ENCODE measurements at regions not wholly inside any gene's neighbourhood (a gene's known extent, or its start where the extent isn't known, plus 50 kb on each side); places are given as distances from the start of the nearest gene placed in this dataset.
"Not testable (repeated sequence)": the region's sequence is repeated elsewhere in the genome, so short reads cannot be mapped to it uniquely, and the experiment has no call there.

DNA sequence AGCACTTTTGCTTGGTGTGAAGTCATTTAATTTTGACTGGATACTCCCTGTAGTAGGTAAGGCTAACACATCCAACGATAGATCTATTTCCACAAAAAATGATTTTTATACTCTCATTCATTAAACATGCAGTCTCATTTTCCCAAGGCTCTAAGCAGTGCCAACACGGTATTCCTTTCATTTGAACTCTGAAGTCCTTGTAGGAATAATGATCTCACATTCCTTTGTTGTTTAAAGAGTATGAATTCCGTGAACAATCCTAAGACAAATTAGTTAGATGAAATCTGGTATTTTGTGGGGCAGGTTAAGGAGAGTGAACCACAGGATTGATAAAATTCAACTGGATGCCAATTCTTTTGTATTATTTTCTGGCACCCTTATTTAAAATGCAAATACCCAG is 66.6 kb downstream of the LACC1 start:
- Histone ChIP-seq H3K27ac (ENCODE audit: low read depth in 1 of 2, low read length in 2 of 2) (no peak overlapping the region), H3K27me3 (ENCODE audit: control insufficient read depth in 1 of 2, insufficient read depth in 2 of 2, low read length in 1 of 2) (no peaks in the 10 kb centered on the region), H3K4me3 (ENCODE audit: low read length in 2 of 2) (no peak overlapping the region), H3K9me3 (ENCODE audit: control insufficient read depth, low read length) (peaks cover 1% of the 10 kb centered on the region), H3K4me1 (ENCODE audit: control insufficient read depth in 1 of 2, insufficient read depth in 2 of 2, low read length in 2 of 2) (no peaks in the 10 kb centered on the region), H3K36me3 (ENCODE audit: control insufficient read depth in 1 of 2, insufficient read depth in 2 of 2, low read length in 1 of 2) (no peaks in the 10 kb centered on the region)
- ATAC-seq (ENCODE audit: low FRiP score): no peak
- WGBS, 2 donors: 67 to 70% methylated on average over 3 of the region's 3 CpGs
- DNase-seq: no peak
- intact Hi-C loops (cut with DNase I): no loop called here

GRCh38 chr13:43947897-43948458 is 68.3 kb downstream of the LACC1 start:
- peaks cover 1% of the 10 kb centered on the region for H3K9me3 ChIP-seq (ENCODE audit: control insufficient read depth, low read length)
- WGBS, 2 donors: 86 to 87% methylated on average over 3 of the region's 3 CpGs
- no peak for DNase-seq
- intact Hi-C loops (cut with DNase I): no loop called here
- no peaks in the 10 kb centered on the region for H3K4me1 ChIP-seq (ENCODE audit: control insufficient read depth in 1 of 2, insufficient read depth in 2 of 2, low read length in 2 of 2)
- ATAC-seq (ENCODE audit: low FRiP score): no peak
- no peaks in the 10 kb centered on the region for H3K36me3 ChIP-seq (ENCODE audit: control insufficient read depth in 1 of 2, insufficient read depth in 2 of 2, low read length in 1 of 2)
- no peaks in the 10 kb centered on the region for H3K27me3 ChIP-seq (ENCODE audit: control insufficient read depth in 1 of 2, insufficient read depth in 2 of 2, low read length in 1 of 2)
- H3K27ac ChIP-seq (ENCODE audit: low read depth in 1 of 2, low read length in 2 of 2): no peak overlapping the region
- no peak overlapping the region for H3K4me3 ChIP-seq (ENCODE audit: low read length in 2 of 2)

DNA sequence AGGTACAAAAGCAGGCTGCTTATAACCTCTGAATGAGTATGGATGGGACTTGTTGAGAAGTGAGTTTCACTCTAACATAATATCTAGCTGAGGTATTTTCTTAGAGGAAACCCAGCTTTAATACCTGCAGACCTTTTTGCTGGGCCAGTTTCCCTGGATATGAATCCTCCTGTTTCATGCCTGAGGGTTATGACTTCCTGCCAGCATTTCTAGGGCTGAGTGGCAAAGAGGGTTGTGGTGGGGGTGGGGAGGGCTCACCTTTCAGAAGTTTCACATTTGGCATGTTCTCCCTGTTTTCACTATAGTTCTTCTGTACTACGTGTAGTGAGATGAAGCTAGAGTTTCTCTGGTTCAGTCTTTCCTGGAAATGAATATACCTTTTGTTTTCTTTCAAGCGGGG is 73.7 kb downstream of the LACC1 start:
- no peak overlapping the region for H3K27ac ChIP-seq (ENCODE audit: low read depth in 1 of 2, low read length in 2 of 2)

DNA sequence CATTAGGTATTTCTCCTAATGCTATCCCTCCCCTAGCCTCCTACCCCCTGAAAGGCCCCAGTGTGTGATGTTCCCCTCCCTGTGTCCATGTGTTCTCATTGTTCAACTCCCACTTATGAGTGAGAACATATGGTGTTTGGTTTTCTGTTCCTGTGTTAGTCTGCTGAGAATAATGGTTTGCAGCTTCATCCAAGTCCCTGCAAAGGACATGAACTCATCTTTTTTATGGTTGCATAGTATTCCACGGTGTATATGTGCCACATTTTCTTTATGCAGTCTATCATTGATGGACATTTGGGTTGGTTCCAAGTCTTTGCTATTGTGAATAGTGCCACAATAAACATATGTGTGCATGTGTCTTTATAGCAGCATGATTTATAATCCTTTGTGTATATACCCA is 77.3 kb downstream of the LACC1 start:
- H3K9me3 ChIP-seq (ENCODE audit: control insufficient read depth, low read length); ATAC-seq (ENCODE audit: low FRiP score); H3K36me3 ChIP-seq (ENCODE audit: control insufficient read depth in 1 of 2, insufficient read depth in 2 of 2, low read length in 1 of 2); H3K4me1 ChIP-seq (ENCODE audit: control insufficient read depth in 1 of 2, insufficient read depth in 2 of 2, low read length in 2 of 2); H3K27ac ChIP-seq (ENCODE audit: low read depth in 1 of 2, low read length in 2 of 2); DNase-seq; H3K27me3 ChIP-seq (ENCODE audit: control insufficient read depth in 1 of 2, insufficient read depth in 2 of 2, low read length in 1 of 2); H3K4me3 ChIP-seq (ENCODE audit: low read length in 2 of 2); intact Hi-C loops (cut with DNase I): not testable (repeated sequence)
- WGBS, 2 donors: 73 to 74% methylated on average over 1 of the region's 1 CpG

More for the DNA sequence above, 73.7 kb downstream of the LACC1 start:
- Histone ChIP-seq H3K9me3 (ENCODE audit: control insufficient read depth, low read length) (no peaks in the 10 kb centered on the region), H3K4me3 (ENCODE audit: low read length in 2 of 2) (no peak overlapping the region), H3K4me1 (ENCODE audit: control insufficient read depth in 1 of 2, insufficient read depth in 2 of 2, low read length in 2 of 2) (peaks cover 3 to 6% of the 10 kb centered on the region in 2 donors), H3K27me3 (ENCODE audit: control insufficient read depth in 1 of 2, insufficient read depth in 2 of 2, low read length in 1 of 2) (no peaks in the 10 kb centered on the region), H3K36me3 (ENCODE audit: control insufficient read depth in 1 of 2, insufficient read depth in 2 of 2, low read length in 1 of 2) (no peaks in the 10 kb centered on the region)
- no peak for DNase-seq
- no peak for ATAC-seq (ENCODE audit: low FRiP score)
- WGBS, 2 donors: 61 to 70% methylated on average over 2 of the region's 2 CpGs
- intact Hi-C loops (cut with DNase I): no loop called here

DNA sequence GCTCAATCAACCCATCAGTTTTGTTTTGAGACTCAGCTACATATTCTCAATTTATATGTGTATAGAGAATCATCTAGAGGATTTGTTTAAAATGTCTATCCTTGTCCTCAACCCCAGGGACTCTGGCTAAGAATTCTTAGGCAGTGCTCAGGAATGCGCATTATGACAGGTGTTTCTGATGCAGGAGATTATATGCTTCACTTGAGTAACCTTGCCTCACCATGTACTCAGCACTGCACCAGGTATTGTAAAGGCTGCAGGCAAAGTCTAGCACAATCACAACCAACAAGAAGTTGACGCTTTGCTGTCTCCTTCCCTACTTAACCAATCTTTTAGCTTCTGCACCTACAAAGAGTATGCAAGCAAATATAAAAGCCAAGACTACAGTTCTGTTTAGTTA is 79.6 kb downstream of the LACC1 start:
- H3K27me3 ChIP-seq (ENCODE audit: control insufficient read depth in 1 of 2, insufficient read depth in 2 of 2, low read length in 1 of 2): no peaks in the 10 kb centered on the region
- H3K4me1 ChIP-seq (ENCODE audit: control insufficient read depth in 1 of 2, insufficient read depth in 2 of 2, low read length in 2 of 2): peaks cover 0 to 1% of the 10 kb centered on the region in 2 donors
- ATAC-seq (ENCODE audit: low FRiP score): no peak
- intact Hi-C loops (cut with DNase I): no loop called here
- H3K4me3 ChIP-seq (ENCODE audit: low read length in 2 of 2): no peak overlapping the region
- 97 to 98% methylated on average over 2 of the region's 2 CpGs for WGBS, 2 donors
- no peak overlapping the region for H3K27ac ChIP-seq (ENCODE audit: low read depth in 1 of 2, low read length in 2 of 2)
- H3K36me3 ChIP-seq (ENCODE audit: control insufficient read depth in 1 of 2, insufficient read depth in 2 of 2, low read length in 1 of 2): no peaks in the 10 kb centered on the region
- no peak for DNase-seq
- no peaks in the 10 kb centered on the region for H3K9me3 ChIP-seq (ENCODE audit: control insufficient read depth, low read length)

- Histone ChIP-seq H3K36me3 (ENCODE audit: control insufficient read depth in 1 of 2, insufficient read depth in 2 of 2, low read length in 1 of 2) (no peaks in the 10 kb centered on the region), H3K27me3 (ENCODE audit: control insufficient read depth in 1 of 2, insufficient read depth in 2 of 2, low read length in 1 of 2) (no peaks in the 10 kb centered on the region), H3K4me3 (ENCODE audit: low read length in 2 of 2) (no peak overlapping the region), H3K9me3 (ENCODE audit: control insufficient read depth, low read length) (no peaks in the 10 kb centered on the region), H3K27ac (ENCODE audit: low read depth in 1 of 2, low read length in 2 of 2) (no peak overlapping the region), H3K4me1 (ENCODE audit: control insufficient read depth in 1 of 2, insufficient read depth in 2 of 2, low read length in 2 of 2) (no peaks in the 10 kb centered on the region)
- DNase-seq: no peak
- 94 to 95% methylated on average over 4 of the region's 4 CpGs for WGBS, 2 donors
- intact Hi-C loops (cut with DNase I): no loop called here
- no peak for ATAC-seq (ENCODE audit: low FRiP score)
Observed at GRCh38 chr13:43961909-43962308, 82.2 kb downstream of the LACC1 start.

DNA sequence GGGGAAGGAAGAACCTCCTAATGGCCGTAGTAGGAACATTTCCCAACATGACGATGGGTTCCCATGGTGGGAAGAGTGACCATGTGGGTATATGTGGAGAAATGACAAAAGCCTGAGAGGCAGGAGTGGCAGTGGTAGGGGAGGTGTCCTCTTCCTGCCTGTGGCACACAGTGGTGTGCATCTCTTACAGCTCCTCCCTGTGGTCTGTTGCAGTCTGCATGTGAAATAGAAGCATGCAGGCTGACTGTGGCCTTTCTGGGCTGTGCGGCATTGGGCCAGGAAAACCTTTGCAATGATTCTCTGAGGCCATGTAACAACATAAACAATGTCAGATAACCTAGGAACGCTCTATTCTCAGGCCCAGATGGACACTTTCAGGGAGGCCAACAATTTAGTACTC is 84.0 kb downstream of the LACC1 start:
- no peaks in the 10 kb centered on the region for H3K27me3 ChIP-seq (ENCODE audit: control insufficient read depth in 1 of 2, insufficient read depth in 2 of 2, low read length in 1 of 2)
- H3K9me3 ChIP-seq (ENCODE audit: control insufficient read depth, low read length): no peaks in the 10 kb centered on the region
- no peak overlapping the region for H3K4me3 ChIP-seq (ENCODE audit: low read length in 2 of 2)
- ATAC-seq (ENCODE audit: low FRiP score) (no peak), DNase-seq (no peak)
- WGBS, 2 donors: 91 to 93% methylated on average over 4 of the region's 4 CpGs
- no peaks in the 10 kb centered on the region for H3K36me3 ChIP-seq (ENCODE audit: control insufficient read depth in 1 of 2, insufficient read depth in 2 of 2, low read length in 1 of 2)
- no peak overlapping the region for H3K27ac ChIP-seq (ENCODE audit: low read depth in 1 of 2, low read length in 2 of 2)
- no peaks in the 10 kb centered on the region for H3K4me1 ChIP-seq (ENCODE audit: control insufficient read depth in 1 of 2, insufficient read depth in 2 of 2, low read length in 2 of 2)
- intact Hi-C loops (cut with DNase I): no loop called here

GRCh38 chr13:43964698-43965458 is 85.2 kb downstream of the LACC1 start:
- Histone ChIP-seq H3K36me3 (ENCODE audit: control insufficient read depth in 1 of 2, insufficient read depth in 2 of 2, low read length in 1 of 2) (no peaks in the 10 kb centered on the region), H3K9me3 (ENCODE audit: control insufficient read depth, low read length) (no peaks in the 10 kb centered on the region), H3K27ac (ENCODE audit: low read depth in 1 of 2, low read length in 2 of 2) (no peak overlapping the region), H3K4me1 (ENCODE audit: control insufficient read depth in 1 of 2, insufficient read depth in 2 of 2, low read length in 2 of 2) (no peaks in the 10 kb centered on the region), H3K27me3 (ENCODE audit: control insufficient read depth in 1 of 2, insufficient read depth in 2 of 2, low read length in 1 of 2) (no peaks in the 10 kb centered on the region), H3K4me3 (ENCODE audit: low read length in 2 of 2) (no peak overlapping the region)
- 92 to 98% methylated on average over 2 of the region's 2 CpGs for WGBS, 2 donors
- DNase-seq: no peak
- no peak for ATAC-seq (ENCODE audit: low FRiP score)
- intact Hi-C loops (cut with DNase I): no loop called here

GRCh38 chr13:43965459-43965845 is 85.7 kb downstream of the LACC1 start:
- Histone ChIP-seq H3K4me3 (ENCODE audit: low read length in 2 of 2) (no peak overlapping the region), H3K4me1 (ENCODE audit: control insufficient read depth in 1 of 2, insufficient read depth in 2 of 2, low read length in 2 of 2) (no peaks in the 10 kb centered on the region), H3K36me3 (ENCODE audit: control insufficient read depth in 1 of 2, insufficient read depth in 2 of 2, low read length in 1 of 2) (no peaks in the 10 kb centered on the region), H3K9me3 (ENCODE audit: control insufficient read depth, low read length) (no peaks in the 10 kb centered on the region), H3K27ac (ENCODE audit: low read depth in 1 of 2, low read length in 2 of 2) (no peak overlapping the region), H3K27me3 (ENCODE audit: control insufficient read depth in 1 of 2, insufficient read depth in 2 of 2, low read length in 1 of 2) (no peaks in the 10 kb centered on the region)
- WGBS, 2 donors: 97% methylated on average over 8 of the region's 8 CpGs
- DNase-seq (no peak), ATAC-seq (ENCODE audit: low FRiP score) (no peak)
- intact Hi-C loops (cut with DNase I): no loop called here
